Activated B cell treated with CpG ODN at 0.5 μM for 24 hours (primary cell): ENCODE measurements at regions not wholly inside any gene's neighbourhood (a gene's known extent, or its start where the extent isn't known, plus 50 kb on each side); places are given as distances from the start of the nearest gene placed in this dataset.

Source experiments
- ATAC-seq: fragments of 200-7000 bp; cut with Tn5 transposase; one replicate; pipeline ENCODE4 v1.10.0; 2021; ENCODE audit warnings: low read depth, mild to moderate bottlenecking, moderate library complexity
- CTCF ChIA-PET: fragments of 350-600 bp; sonication (Branson Sonifier 250); formaldehyde crosslinking; loops from one replicate; lab custom pipeline; 2021; ENCODE audit warnings: antibody characterized with exemption; lab: Charles Lee
- POLR2A ChIA-PET: fragments of 350-600 bp; sonication (Branson Sonifier 250); formaldehyde crosslinking; loops from one replicate; lab custom pipeline; 2021; ENCODE audit warnings: antibody characterized with exemption; lab: Charles Lee
- DNase-seq: peaks from one replicate; pipeline ENCODE4 v3.0.0; 2022
- H3K27ac Mint-ChIP-seq: one replicate; pipeline ENCODE4 v1.8.0; 2020; ENCODE audit warnings: mixed read lengths
- H3K27me3 Mint-ChIP-seq: one replicate; pipeline ENCODE4 v1.8.0; 2021; ENCODE audit warnings: mixed read lengths
- H3K36me3 Mint-ChIP-seq: one replicate; pipeline ENCODE4 v1.8.0; 2021; ENCODE audit warnings: low read depth, mixed read lengths
- H3K4me1 Mint-ChIP-seq: one replicate; pipeline ENCODE4 v1.8.0; 2021; ENCODE audit warnings: mixed read lengths
- H3K4me3 Mint-ChIP-seq: one replicate; pipeline ENCODE4 v1.8.0; 2020; ENCODE audit warnings: mild to moderate bottlenecking, mixed read lengths
- H3K9me3 Mint-ChIP-seq: one replicate; pipeline ENCODE4 v1.8.0; 2020; ENCODE audit warnings: mixed read lengths
- intact Hi-C: fragments of 100-400 bp; cut with micrococcal nuclease; formaldehyde crosslinking; loops from one replicate; pipeline ENCODE4 v1.15.1; 2024
- TF ChIP-seq, protein P1 (sequence below): fragments of 200-600 bp; IDR thresholded peaks from one replicate; pipeline ENCODE4 v1.8.0; 2022; ENCODE audit warnings: antibody characterized with exemption, mild to moderate bottlenecking

GRCh38 chr2:12950957-12951656, 234.4 kb downstream of the TRIB2 start:
- H3K36me3 Mint-ChIP-seq = no peaks in the 10 kb centered on the region
- CTCF ChIA-PET = no interaction called here
- ATAC-seq = no peak
- DNase-seq = no peak
- TF ChIP-seq, protein P1, sequence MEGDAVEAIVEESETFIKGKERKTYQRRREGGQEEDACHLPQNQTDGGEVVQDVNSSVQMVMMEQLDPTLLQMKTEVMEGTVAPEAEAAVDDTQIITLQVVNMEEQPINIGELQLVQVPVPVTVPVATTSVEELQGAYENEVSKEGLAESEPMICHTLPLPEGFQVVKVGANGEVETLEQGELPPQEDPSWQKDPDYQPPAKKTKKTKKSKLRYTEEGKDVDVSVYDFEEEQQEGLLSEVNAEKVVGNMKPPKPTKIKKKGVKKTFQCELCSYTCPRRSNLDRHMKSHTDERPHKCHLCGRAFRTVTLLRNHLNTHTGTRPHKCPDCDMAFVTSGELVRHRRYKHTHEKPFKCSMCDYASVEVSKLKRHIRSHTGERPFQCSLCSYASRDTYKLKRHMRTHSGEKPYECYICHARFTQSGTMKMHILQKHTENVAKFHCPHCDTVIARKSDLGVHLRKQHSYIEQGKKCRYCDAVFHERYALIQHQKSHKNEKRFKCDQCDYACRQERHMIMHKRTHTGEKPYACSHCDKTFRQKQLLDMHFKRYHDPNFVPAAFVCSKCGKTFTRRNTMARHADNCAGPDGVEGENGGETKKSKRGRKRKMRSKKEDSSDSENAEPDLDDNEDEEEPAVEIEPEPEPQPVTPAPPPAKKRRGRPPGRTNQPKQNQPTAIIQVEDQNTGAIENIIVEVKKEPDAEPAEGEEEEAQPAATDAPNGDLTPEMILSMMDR = no peak
- peaks cover 26% of the 10 kb centered on the region for H3K27me3 Mint-ChIP-seq
- H3K9me3 Mint-ChIP-seq = peaks cover 4% of the 10 kb centered on the region
- intact Hi-C loops = no loop called here
- H3K4me3 Mint-ChIP-seq = no peak overlapping the region
- POLR2A ChIA-PET = no interaction called here
- H3K27ac Mint-ChIP-seq = no peak overlapping the region
- peaks cover 5% of the 10 kb centered on the region for H3K4me1 Mint-ChIP-seq

DNA sequence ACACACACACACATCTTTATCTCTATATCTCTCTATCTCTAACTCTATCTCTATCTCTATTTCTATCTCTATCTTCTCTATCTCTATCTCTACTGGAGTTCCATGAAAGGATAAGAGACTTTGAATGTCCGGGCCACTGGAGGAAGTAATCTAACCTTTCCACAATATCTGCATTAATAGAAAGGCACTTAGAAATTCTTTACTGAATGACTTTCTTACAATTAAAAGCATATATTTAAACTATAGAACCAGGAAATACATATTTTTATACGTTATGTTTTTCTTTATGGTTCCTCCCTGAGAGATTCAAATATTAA, 234.9 kb downstream of the TRIB2 start:
- POLR2A ChIA-PET = no interaction called here
- TF ChIP-seq, protein P1 = no peak
- CTCF ChIA-PET = no interaction called here
- Mint-ChIP-seq H3K27me3 (peaks cover 30% of the 10 kb centered on the region), H3K27ac (no peak overlapping the region), H3K9me3 (peaks cover 4% of the 10 kb centered on the region), H3K4me1 (peaks cover 5% of the 10 kb centered on the region), H3K36me3 (no peaks in the 10 kb centered on the region), H3K4me3 (no peak overlapping the region)
- intact Hi-C loops = no loop called here
- ATAC-seq = no peak
- no peak for DNase-seq

- H3K4me3 Mint-ChIP-seq = no peak overlapping the region
- no peaks in the 10 kb centered on the region for H3K36me3 Mint-ChIP-seq
- peaks cover 34% of the 10 kb centered on the region for H3K27me3 Mint-ChIP-seq
- POLR2A ChIA-PET = no interaction called here
- TF ChIP-seq, protein P1 = no peak
- H3K27ac Mint-ChIP-seq = no peak overlapping the region
- peaks cover 5% of the 10 kb centered on the region for H3K4me1 Mint-ChIP-seq
- ATAC-seq = no peak
- peaks cover 4% of the 10 kb centered on the region for H3K9me3 Mint-ChIP-seq
- CTCF ChIA-PET = no interaction called here
- no peak for DNase-seq
- intact Hi-C loops = no loop called here
Measured at GRCh38 chr2:12953596-12953995, 236.9 kb downstream of the TRIB2 start.

- Mint-ChIP-seq H3K4me1 (no peaks in the 10 kb centered on the region), H3K9me3 (peaks cover 4% of the 10 kb centered on the region), H3K27me3 (peaks cover 39% of the 10 kb centered on the region), H3K4me3 (no peak overlapping the region), H3K36me3 (no peaks in the 10 kb centered on the region), H3K27ac (no peak overlapping the region)
- ATAC-seq (no peak), DNase-seq (no peak)
- TF ChIP-seq, protein P1 = no peak
- intact Hi-C loops = no loop called here
- POLR2A ChIA-PET = no interaction called here
- CTCF ChIA-PET = no interaction called here
Measured at GRCh38 chr2:12955864-12956263, 239.1 kb downstream of the TRIB2 start.

DNA sequence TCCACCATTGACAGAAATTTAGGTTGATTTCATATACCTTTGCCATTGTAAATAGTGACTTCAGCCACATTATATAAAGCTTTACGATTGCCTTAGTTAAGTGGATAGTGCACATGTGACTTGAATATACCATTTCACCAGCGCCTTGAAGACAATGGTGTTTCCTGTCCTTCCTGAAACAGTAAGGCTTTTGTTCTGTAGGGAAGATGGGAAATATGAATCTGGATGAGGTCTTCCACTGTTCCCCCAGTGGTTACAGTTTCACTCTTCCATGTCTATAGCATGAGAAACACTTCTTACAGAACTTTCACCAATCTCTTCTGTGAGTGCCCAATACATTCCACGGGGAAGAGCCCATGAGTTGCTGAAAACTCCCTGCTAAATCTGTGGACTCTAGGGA, 240.5 kb downstream of the TRIB2 start:
- H3K27me3 Mint-ChIP-seq = peaks cover 42% of the 10 kb centered on the region
- H3K9me3 Mint-ChIP-seq = peaks cover 4% of the 10 kb centered on the region
- TF ChIP-seq, protein P1 = no peak
- no peak overlapping the region for H3K4me3 Mint-ChIP-seq
- ChIA-PET POLR2A (no interaction called here), CTCF (no interaction called here)
- no peak overlapping the region for H3K27ac Mint-ChIP-seq
- no peaks in the 10 kb centered on the region for H3K4me1 Mint-ChIP-seq
- no peaks in the 10 kb centered on the region for H3K36me3 Mint-ChIP-seq
- DNase-seq = no peak
- intact Hi-C loops = no loop called here
- no peak for ATAC-seq
